BJ (cell line): ENCODE measurements at regions not wholly inside any gene's neighbourhood (a gene's known extent, or its start where the extent isn't known, plus 50 kb on each side); places are given as distances from the start of the nearest gene placed in this dataset.

Source experiments
- CTCF ChIA-PET: fragments of 350-600 bp; formaldehyde crosslinking; extraction: SDS; loops from one replicate; lab custom pipeline; 2021; ENCODE audit warnings: antibody characterized with exemption, inconsistent platforms; lab: Yijun Ruan, JAX
- POLR2A ChIA-PET: fragments of 300-600 bp; sonication (Branson Sonifier 250); formaldehyde crosslinking; extraction: SDS; loops from one replicate; lab custom pipeline; 2021; ENCODE audit warnings: antibody characterized with exemption; lab: Charles Lee
- DNase-seq: peaks from one replicate; pipeline ENCODE4 v3.0.0-alpha.2; 2011; ENCODE audit warnings: low read depth
- H3K27me3 ChIP-seq: 2 replicates; pipeline ENCODE4 v1.6.0; 2011; ENCODE audit warnings: low read length; ENCODE audit not compliant: control insufficient read depth, insufficient read depth
- H3K36me3 ChIP-seq: 2 replicates; pipeline ENCODE4 v1.5.1; 2011; ENCODE audit warnings: low read length; ENCODE audit not compliant: control insufficient read depth, insufficient read depth
- H3K4me3 ChIP-seq: 2 replicates; pipeline ENCODE4 v1.5.1; 2011; ENCODE audit warnings: low read depth, mild to moderate bottlenecking, control low read depth, low read length
- TF ChIP-seq, protein P1 (sequence below): IDR thresholded peaks from 2 replicates; pipeline ENCODE4 v1.5.1; 2011; ENCODE audit warnings: low read depth, mild to moderate bottlenecking, control low read depth, inconsistent platforms, low read length, moderate library complexity; ENCODE audit not compliant: insufficient read depth

DNA sequence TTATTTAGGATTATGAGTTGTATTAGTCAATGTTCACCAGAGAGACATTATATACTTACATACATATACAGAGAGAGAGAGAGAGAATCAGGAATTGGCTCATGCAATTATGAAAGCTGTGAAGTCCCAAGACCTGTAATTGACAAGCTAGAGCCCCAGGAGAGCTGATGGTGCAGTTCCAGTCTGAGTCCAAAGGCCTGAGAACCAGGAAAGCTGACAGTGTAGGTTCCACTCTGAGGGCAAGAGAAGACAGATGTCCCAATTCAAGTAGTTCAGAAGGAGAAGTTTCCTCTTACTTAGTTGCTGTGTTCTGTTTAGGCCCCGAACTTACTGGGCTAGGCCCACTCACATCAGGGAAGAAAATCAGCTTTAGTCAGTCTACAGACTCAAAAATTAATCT, 76.4 kb upstream of the FICD start:
- TF ChIP-seq, protein P1, sequence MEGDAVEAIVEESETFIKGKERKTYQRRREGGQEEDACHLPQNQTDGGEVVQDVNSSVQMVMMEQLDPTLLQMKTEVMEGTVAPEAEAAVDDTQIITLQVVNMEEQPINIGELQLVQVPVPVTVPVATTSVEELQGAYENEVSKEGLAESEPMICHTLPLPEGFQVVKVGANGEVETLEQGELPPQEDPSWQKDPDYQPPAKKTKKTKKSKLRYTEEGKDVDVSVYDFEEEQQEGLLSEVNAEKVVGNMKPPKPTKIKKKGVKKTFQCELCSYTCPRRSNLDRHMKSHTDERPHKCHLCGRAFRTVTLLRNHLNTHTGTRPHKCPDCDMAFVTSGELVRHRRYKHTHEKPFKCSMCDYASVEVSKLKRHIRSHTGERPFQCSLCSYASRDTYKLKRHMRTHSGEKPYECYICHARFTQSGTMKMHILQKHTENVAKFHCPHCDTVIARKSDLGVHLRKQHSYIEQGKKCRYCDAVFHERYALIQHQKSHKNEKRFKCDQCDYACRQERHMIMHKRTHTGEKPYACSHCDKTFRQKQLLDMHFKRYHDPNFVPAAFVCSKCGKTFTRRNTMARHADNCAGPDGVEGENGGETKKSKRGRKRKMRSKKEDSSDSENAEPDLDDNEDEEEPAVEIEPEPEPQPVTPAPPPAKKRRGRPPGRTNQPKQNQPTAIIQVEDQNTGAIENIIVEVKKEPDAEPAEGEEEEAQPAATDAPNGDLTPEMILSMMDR: no peak
- no peaks in the 10 kb centered on the region for H3K36me3 ChIP-seq
- CTCF ChIA-PET: no interaction called here
- no peak overlapping the region for H3K4me3 ChIP-seq
- no peaks in the 10 kb centered on the region for H3K27me3 ChIP-seq
- POLR2A ChIA-PET: no interaction called here
- no peak for DNase-seq

DNA sequence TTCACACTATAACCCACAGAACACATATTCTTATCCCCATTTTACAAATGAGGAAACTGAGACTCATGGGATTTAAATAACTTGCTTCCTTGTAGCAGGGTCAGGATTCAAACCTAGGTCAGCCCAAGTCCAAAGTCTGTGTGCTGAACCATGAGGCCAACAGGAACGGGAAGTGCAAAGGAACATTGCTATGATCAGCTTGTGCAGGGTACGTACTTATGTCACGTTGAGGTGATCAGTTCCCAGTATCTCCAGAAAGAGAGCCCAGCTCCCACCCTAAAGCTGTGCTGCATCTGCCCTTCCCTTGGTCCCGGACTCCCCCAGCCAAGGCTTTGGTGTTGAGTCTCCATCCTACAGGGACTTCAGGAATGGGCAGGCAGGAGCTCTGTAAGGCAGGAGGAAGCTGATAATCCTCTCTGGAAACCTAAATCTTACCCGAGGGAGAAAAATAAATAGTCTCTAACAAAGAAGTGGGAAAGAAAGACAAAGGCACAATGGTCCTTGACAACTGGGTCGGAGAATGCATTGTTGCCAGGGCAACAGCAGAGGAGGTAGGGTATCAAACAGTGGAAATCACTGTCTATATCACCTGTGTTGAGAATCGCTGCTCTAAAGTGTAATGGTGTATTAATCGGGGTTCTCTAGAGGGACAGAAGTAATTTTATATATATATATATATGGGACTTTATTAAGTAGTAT, 82.5 kb upstream of the FICD start:
- no peak overlapping the region for H3K4me3 ChIP-seq
- H3K27me3 ChIP-seq: no peaks in the 10 kb centered on the region
- CTCF ChIA-PET: no interaction called here
- H3K36me3 ChIP-seq: no peaks in the 10 kb centered on the region
- DNase-seq: no peak
- POLR2A ChIA-PET: no interaction called here
- TF ChIP-seq, protein P1: no peak

DNA sequence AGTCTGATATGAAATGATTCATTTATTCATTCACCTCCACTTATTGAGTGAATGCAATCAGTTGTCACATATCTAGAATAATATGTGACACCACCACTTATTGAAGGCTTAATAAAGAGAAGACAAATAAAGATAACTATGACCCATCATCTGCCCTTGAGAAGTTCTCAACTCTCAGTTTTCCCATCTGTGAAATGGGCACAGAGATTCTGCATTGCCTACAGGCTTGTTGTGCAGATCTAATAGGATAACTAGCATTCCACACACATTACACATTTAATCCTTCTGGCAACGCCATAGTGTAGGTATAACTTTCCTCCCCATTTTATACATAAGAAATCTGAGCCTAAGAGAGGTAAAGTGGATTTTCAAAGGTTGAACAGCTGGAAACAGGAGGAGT, 84.2 kb upstream of the FICD start:
- H3K4me3 ChIP-seq: no peak overlapping the region
- no peaks in the 10 kb centered on the region for H3K27me3 ChIP-seq
- TF ChIP-seq, protein P1: no peak
- ChIA-PET POLR2A (no interaction called here), CTCF (no interaction called here)
- H3K36me3 ChIP-seq: no peaks in the 10 kb centered on the region
- DNase-seq: no peak

DNA sequence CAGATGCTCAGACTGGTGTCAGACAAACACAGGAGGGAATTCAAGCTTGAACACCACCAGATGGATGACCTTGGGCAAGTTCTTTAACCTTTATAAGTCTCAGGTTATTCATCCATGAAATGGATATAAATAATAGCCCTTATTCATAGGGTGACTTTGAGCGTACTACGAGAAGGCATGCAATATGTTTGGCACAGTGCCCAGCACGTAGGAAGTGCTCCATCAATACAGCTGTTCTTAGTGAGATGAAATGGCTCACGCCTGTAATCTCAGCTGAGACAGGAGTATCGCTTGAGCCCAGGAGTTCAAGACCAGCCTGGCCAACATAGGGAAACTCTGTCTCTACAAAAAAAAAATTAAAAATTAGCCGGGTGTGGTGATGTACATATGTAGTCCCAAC, 84.8 kb upstream of the FICD start:
- Histone ChIP-seq H3K36me3 (no peaks in the 10 kb centered on the region), H3K27me3 (no peaks in the 10 kb centered on the region), H3K4me3 (no peak overlapping the region)
- POLR2A ChIA-PET: no interaction called here
- CTCF ChIA-PET: interaction anchor here (0.6 kb wide), 1 partner anchor 35 kb away, joined by 3 read pairs; no protein-coding TSS in a partner anchor
- TF ChIP-seq, protein P1: no peak
- DNase-seq: no peak

DNA sequence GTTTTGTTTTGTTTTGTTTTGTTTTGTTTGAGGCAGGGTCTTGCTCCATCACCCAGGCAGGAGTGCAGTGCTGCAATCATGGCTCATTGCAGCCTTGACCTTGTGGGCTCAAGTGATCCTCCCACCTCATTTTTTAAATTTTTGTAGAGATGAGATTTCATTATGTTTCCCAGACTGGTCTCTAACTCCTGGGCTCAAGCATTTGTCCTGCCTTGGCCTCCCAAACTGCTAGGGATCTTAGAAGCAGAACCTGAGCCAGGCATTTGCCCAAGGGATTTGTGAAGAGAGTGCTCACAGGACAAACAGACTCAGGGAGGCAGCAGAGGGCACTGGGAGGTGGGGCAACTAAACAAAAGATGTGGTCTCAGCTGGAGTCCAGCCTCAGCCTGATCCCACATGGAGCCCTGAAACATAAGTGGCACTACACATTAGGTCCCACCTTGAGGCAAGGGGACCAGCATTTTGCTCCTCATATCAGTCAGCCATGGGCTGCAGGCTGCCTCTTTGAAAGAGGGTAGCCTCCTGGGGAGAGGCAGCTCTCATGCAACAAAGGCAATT, 86.2 kb upstream of the CMKLR1 start:
- no peaks in the 10 kb centered on the region for H3K36me3 ChIP-seq
- no peak for DNase-seq
- TF ChIP-seq, protein P1: no peak
- POLR2A ChIA-PET: no interaction called here
- no peaks in the 10 kb centered on the region for H3K27me3 ChIP-seq
- CTCF ChIA-PET: no interaction called here
- H3K4me3 ChIP-seq: no peak overlapping the region
